ENCODE measurements at regions not wholly inside any gene's neighbourhood (a gene's known extent, or its start where the extent isn't known, plus 50 kb on each side); places are given as distances from the start of the nearest gene placed in this dataset.

DNA sequence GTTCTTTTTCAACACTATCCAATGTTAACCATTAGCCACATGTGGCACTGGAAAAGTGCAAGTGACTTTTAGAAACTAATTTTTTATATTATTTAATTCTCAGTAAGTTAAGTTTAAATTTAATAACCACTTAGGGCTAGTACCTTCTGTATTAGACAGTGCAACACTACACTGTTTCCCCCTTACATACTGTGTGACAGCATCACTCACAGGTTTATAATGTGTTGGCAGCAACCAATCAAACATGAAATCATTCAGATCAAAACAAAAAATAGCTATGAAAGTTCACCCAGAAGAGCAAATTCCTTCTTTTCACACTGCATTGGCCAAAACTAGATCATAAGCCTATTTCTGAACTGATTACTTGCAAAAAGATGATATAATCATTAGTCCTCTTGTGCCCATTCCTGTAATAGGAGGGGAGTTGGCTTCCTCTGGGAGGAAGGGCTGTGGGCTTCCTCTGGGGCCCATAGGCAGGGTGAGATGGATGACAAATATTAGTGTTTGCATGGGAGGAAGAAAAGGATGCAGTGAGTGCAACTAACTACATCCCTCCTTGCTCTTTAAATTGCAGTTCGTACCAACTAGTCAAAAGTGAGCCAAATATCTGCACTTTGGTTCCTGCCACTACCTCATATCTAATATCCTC is 708.1 kb upstream of the RGMB start:
- DNase-seq (ENCODE audit: low read depth), result no peak

GRCh38 chr5:98066910-98067309 is 706.6 kb upstream of the RGMB start:
- DNase-seq (ENCODE audit: low read depth), result peak; percentile 4

DNA sequence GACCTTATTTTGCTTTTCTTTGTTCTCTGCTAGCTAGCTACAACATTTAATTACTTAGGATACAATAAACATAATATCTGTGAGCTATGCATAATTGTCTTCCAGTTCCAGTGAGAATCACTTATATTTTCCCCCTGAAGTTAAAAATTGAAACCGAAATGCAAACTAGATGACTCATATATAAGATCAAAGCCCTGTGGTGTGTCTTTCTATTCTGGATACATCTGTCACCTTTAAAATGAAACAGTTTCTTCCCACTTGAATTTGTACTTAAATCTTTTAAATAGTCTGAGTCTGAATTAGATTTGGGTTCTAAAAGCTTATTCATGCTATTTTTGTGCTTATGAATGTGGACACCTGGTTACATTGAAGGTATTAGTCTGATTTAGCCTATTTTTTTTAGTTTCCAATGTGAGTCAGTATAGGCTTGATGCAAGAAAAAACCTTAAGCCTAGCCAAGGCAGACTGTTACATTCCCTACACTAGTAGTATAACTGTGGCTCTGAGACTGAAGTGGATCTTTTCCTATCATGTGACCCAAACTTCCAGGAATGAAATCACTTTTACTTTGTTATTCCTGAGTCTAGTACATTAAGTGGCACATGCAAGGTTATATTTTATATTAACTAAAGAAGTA is 703.5 kb upstream of the RGMB start:
- DNase-seq (ENCODE audit: low read depth), result peak; percentile 12

- DNase-seq (ENCODE audit: low read depth), result no peak
These were observed 700.5 kb upstream of the RGMB start for GRCh38 chr5:98072921-98073320.

GRCh38 chr5:98076501-98076900 is 697.0 kb upstream of the RGMB start:
- no peak for DNase-seq (ENCODE audit: low read depth)

DNA sequence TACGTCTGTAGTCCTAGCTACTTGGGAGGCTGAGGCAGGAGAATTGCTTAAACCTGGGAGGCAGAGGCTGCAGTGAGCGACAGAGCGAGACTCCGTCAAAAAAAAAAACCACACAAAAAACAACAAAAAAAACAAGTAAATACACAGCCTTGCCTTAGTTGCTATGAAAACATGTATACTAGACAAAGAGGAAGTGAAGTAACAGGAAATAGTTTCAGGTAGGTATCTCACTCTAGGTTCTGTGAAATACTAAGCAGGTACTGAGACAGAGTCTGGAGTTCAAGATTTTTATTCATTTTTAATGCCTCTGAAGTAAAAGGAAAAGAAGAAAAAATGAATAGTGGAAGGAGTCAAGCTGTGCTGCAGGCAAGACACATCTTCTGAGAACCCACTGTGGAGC is 687.9 kb upstream of the RGMB start:
- no peak for DNase-seq (ENCODE audit: low read depth)

DNA sequence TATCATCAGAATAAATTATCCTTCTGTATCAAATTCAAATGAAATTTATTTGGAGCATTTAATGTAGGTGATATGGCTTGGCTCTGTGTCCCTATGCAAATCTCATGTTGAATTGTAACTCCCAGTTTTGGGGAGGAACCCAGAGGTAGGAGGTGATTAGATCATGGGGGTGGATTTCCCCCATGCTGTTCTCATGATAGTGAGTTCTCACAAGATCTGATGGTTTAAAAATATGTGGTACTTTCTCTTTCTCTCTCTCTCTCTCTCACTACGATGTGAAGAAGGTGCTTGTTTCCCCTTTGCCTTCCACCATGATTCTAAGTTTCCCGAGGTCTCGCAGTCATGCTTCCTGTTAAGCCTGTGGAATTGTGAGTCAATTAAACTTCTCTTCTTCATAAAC is 678.4 kb upstream of the RGMB start:
- DNase-seq (ENCODE audit: low read depth), result no peak

DNA sequence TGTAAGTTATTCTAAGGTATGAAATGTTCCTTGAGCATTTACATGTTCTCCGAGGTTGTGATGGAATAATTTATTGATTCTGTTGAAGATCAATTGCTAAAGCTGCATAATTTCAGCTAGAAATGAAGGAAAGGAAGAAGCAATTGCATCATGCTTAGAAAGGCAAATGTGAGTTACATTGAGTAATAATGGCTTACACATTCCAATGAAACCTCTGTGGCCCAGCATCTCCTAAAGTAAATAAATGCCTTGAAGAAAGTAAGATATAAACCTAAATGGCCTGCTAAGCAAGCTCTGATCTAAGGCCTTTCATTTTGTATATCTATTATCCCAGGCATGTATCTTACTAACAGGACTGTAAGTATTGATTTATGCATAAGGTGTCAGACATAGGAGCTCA is 677.3 kb upstream of the RGMB start:
- DNase-seq (ENCODE audit: low read depth), result peak; percentile 79

DNA sequence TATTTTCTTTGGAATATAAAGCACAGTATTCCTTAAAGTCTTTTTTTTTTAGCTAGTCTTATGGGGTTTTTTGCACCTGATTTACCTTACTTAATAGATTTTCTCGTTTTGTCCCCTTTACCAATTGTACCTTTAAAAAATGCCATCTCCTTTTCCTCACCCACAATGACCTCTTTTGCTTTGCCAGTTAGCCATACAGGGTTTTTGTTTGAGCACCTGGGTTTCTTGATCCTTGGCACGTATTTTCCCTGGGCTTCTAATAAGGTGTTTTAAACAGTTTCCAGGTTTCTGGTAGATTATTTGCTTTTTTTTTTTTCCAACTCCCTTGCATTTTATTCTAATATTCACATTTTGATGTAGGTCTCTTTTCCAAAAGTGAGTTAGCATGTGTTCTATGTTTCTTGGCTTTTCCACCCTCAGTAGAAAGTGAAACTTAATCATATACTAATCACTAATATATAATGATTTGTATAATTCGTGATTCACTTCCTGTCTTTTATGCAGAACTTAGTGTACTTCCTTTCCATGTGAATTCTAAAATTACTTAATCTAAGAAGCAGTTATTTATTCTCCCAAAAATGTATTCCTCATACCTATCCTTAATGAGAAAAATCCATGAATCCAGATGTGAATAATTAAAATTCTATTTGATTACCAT is 673.9 kb upstream of the RGMB start:
- no peak for DNase-seq (ENCODE audit: low read depth)

DNA sequence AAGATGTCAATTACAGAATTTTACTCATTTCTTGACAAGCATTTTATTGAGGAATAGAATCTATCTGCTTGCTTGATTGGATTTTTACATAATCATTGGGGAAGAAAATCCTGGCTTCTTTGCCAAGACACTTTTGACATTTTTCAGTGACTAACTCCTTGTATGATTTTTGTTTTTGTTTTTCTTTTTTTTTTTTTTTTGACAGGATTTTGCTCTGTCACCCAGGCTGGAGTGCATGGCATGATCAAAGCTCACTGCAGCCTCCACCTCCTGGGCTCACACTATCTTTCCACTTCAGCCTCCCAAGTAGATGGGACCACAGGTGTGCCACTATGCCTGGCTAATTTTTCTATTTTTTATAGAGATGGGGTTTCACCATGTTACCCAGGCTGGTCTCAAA is 672.3 kb upstream of the RGMB start:
- DNase-seq (ENCODE audit: low read depth), result no peak

GRCh38 chr5:98102936-98103335 is 670.5 kb upstream of the RGMB start:
- DNase-seq (ENCODE audit: low read depth), result no peak

- no peak for DNase-seq (ENCODE audit: low read depth)
These were observed 669.7 kb upstream of the RGMB start for GRCh38 chr5:98103807-98104206.

DNA sequence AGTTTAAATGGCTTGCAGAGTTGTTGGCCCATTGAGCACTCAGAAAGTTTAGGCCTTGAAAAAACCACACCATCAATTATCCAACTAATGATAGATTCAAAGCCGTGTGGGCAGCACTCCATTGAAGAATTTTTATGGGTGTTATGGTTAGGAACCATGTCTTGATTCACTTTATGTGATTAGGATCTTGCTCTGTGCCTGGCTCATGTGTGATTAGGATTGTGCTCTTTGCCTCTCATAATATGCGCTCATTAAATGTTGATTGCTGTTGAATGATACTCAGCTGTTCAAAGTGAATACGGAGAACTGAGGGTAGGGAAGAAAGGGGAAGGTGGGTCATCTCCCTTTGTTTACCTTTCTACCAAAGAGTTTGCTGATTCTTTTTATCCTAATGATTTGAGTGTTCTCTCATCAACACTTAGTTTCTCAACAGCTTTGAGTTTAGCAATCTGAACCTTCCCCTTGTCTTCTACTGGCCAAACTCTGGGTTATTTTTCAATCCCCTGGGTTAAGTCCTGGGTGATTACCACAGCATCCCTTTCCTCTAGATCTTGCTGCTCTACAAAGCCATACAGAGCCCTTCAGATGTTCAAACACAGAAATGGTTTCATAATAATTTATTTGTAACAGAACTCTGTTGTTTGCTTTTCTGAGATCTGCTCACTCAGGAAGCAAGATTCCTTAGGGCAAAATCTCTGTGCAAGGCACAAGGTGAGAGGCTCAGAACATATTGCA is 668.8 kb upstream of the RGMB start:
- DNase-seq (ENCODE audit: low read depth), result peak; percentile 32

GRCh38 chr5:98105681-98106080 is 667.8 kb upstream of the RGMB start:
- no peak for DNase-seq (ENCODE audit: low read depth)

DNA sequence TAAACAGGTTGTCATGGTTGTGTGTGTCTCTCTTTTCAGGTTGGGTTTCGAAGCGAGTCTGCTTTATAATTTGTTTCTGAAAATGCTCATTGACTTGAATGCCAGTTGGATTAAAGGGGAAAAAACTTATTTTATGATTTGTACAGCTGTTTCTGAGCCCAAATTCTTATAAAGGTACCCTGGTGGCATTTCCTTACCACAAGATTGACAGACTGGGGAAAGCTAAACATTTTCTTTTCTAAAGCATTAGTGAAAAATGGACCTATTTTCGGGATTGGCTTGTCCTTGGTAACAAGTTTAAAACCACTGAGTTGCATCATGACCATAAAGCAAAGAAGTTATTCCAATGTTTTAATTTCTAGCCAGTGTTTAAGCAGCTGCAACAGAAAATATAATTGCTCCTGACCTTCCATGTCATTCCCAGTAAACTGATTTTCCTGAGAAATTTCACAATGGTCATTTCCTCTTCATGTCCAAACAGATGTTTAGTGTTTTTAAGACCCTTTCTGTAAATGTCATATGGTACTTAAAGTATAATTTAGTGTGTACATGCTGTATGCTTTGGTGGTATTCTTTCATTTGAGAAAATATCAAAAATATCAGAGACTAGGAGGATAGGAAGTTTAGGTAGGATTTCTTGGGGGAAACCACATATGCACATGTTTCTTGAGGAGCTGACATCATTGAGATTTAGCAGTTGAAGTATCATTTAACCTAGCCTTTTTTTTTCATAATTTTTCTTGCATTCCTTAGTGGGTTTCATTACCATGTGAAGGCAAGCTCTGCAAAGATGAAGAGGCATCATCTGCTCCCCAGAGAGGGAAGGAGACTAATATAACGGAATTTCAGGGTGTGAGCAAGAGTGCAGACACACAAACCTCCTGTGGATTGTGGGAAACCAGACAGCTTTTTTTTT is 667.1 kb upstream of the RGMB start:
- no peak for DNase-seq (ENCODE audit: low read depth)

DNA sequence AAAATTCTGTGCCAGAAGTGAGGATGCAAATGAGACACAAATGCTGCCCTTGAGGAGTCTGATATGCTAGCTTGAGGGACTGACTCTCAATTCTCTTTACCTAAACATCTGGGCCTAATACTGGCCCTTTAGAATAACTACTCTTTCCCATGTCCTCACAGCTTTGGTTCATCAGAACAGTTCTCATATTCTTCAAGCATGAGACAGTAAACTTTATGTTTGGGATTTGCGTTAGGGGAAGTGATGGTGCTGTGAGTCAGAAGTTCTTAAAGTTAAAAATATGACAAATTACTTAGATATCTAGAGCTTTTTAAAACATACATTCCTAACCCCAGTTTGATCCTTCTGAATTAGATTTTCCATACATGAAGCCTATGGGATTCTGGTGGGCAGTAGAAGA is 665.0 kb upstream of the RGMB start:
- peak; percentile 78 for DNase-seq (ENCODE audit: low read depth)

GRCh38 chr5:98109561-98110006 is 663.9 kb upstream of the RGMB start:
- DNase-seq (ENCODE audit: low read depth), result peak; percentile 81

DNA sequence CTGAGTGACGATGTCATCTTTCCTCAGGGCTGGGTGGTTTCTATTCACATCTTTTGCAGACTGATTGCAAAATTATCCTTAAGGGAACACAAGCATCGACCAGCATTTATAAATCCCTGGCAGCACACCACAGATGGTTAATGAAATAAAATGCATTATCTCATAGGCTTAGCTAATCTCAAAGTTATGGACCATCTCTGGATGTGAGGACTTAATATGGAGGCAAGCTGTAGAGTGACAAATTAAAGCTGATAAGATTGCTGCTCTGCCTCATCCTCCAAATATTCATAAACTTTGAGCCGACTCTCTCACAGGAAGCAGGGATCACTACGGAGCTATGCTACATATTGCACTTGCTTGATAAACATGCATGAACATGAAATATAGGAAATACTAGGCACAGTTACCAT is 663.2 kb upstream of the RGMB start:
- peak; percentile 94 for DNase-seq (ENCODE audit: low read depth)

DNA sequence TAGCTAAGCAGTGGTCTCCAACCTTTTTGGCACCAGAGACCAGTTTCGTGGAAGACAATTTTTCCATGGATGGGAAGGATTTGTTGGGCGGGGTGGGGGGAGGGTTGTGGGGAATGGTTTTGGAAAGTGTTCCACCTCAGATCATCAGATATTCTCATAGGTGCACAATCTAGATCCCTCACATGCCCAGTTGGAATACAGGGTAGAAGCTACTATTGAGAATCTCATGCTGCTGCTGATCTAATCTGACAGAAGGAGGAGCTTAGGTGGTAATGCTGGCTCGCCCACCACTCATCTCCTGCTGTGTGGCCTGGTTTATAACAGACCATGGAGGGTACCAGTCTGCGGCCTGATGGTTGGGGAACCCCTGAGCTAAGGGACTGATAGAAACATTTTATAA is 662.7 kb upstream of the RGMB start:
- no peak for DNase-seq (ENCODE audit: low read depth)

- DNase-seq (ENCODE audit: low read depth), result no peak
These were observed 661.8 kb upstream of the RGMB start for GRCh38 chr5:98111686-98112085.

GRCh38 chr5:98121036-98121936 is 652.2 kb upstream of the RGMB start:
- DNase-seq (ENCODE audit: low read depth), result no peak

Measured in amniotic epithelial cell (primary cell).